HG03342 (cell line): ENCODE measurements at regions not wholly inside any gene's neighbourhood (a gene's known extent, or its start where the extent isn't known, plus 50 kb on each side); places are given as distances from the start of the nearest gene placed in this dataset.
A peak's percentile ranks its signal among the peaks of the same experiment; 100 is the strongest.

ENCODE experiments used
- ATAC-seq: cut with Tn5 transposase; IDR thresholded peaks from one replicate; pipeline ENCODE4 v1.9.1; 2021; ENCODE audit warnings: mild to moderate bottlenecking, moderate library complexity; ENCODE audit not compliant: unreplicated experiment

DNA sequence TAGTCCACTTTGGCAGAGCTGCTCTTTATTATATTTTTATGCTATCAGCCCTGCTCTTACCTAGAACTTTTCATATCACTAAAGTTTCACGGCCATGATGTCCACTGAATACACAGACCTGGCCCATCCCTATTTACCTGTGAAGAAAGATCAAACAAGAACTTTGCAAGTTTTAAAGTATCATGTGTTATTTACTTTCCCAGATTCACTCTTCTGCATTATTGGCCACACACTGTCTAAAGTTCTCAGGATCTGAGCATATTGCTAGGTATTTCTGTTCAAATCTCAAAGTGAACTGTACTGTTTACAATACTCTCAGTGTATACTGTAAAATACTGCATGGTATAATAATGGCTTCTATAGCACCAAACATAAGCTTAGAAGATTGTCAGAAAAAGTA lies 405.2 kb downstream of the KLF12 start:
- no peak for ATAC-seq

DNA sequence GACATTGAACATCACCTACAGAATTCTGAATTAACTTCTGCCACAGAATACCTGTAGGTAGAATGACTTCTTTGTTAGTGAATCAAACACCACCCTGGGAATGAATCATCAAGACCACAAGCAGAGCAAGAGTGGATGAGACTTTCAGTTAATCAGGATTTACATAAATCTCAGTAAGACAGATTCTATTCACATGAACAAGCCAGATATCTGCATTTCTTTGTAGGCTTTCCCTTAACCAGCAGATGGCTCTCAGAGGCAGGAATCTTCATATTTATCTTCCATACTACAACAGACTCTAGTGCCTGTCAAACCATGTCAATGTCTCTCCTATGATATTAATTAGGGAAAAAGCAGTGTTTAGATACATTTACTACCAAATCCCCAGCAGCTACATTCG lies 412.1 kb downstream of the KLF12 start:
- ATAC-seq, result peak; percentile 94

DNA sequence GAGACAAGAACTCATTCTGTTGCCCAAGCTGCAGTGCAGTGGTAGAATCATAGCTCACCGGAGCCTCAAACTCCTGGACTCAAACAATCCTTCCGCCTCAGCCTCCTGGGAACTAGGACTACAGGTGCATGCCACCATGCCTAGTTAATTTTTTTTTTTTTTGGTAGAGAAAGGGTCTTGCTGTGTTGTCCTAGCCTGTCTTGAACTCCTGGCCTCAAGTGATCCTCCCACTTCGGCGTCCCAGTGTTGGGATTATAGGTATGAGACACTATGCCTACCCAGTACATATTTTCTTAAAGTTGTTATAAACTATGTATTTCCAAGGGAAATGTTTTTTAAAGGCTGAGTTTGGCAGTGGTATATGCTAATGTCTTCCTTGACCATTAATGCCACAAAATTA lies 412.6 kb downstream of the KLF12 start:
- ATAC-seq, result no peak

DNA sequence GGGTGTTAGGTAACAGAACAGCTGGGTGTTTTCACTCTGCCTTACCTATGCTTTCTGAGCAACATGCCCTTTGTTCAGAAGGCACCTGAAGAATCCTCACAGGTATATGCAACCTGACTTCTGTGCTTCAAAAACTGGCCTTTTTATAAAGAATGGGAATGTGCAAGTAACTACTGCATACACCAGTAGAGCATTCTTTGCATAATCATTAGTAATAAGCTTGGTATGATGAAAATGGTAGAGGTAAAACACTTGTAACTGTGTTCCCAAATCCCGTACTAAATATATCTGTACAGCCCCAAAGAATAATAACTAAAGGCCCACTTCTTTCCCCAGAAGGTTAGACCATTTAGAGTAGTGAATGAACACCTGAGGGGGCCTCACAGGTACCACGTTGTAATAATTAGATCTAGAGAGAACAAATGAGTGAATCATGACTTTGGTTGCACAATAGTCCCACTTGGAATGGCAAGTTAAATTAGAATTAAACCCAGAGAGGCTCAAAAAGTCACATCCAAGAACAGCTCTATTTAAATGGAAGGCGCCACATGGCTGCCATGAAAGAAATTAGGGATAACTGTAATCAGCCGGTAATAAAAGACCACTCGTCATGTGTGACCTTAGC lies 413.9 kb downstream of the KLF12 start:
- no peak for ATAC-seq

DNA sequence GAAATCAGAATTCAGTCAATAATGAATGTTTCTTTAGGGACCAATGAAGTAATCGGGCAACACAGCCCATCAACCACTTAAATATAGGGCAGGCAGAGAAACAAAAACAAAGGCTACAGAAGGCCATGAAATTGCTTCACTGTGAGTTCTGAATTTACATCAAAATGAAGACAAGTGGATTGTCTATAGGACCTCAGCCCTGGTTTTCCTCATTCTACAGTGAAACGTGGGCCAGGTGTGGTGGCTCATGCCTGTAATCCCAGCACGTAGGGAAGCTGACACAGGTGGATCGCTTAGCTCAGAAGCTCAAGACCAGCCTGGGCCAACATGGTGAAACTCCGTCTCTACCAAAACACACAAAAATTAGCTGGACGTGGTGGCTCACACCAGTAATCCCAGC lies 416.0 kb downstream of the KLF12 start:
- no peak for ATAC-seq

DNA sequence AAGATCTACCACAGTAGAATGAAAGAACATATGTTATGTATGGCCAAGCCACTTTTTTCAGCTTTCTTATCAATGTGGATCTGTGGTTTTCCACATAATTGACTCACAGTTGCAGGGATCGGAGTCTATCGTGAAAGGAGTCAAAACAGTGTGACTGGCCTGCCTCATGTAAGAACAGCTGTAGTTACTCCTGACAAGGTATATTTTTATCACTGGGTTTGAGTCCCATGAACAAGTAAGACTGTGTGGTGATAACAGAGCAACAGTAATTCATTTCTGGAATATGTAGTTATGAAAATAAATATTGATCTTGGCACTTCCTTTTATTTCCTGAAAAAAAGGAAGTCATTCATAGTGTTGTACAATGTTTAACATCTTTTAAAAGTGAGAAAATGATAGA lies 416.6 kb downstream of the KLF12 start:
- ATAC-seq, result no peak

DNA sequence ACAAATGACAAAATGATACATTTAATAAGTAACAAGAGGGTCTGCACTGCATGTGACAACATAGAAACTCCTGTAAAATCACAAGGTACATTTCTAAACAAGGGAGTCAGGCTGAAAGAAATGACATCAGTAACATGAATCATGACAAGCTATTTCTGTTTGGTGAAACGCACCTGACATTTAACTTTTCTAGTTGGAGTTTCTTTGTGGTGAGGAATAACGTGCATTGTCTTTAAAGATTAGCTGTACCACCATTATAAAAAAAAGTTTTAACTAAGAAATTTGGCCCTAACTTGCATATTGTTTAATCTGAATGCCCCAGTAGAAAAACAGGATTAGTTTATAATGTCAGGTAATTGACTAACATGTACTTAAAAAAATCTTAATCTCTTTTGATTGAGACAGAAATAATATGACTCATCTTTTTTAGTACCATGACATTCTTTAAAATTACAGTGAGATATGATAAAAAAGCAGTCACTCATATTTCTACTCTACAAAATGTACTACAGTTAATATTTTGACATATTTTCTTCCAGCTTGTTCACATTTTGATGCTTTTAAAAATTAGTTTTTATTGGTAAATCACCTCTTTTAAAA lies 418.2 kb downstream of the KLF12 start:
- peak; percentile 63 for ATAC-seq

DNA sequence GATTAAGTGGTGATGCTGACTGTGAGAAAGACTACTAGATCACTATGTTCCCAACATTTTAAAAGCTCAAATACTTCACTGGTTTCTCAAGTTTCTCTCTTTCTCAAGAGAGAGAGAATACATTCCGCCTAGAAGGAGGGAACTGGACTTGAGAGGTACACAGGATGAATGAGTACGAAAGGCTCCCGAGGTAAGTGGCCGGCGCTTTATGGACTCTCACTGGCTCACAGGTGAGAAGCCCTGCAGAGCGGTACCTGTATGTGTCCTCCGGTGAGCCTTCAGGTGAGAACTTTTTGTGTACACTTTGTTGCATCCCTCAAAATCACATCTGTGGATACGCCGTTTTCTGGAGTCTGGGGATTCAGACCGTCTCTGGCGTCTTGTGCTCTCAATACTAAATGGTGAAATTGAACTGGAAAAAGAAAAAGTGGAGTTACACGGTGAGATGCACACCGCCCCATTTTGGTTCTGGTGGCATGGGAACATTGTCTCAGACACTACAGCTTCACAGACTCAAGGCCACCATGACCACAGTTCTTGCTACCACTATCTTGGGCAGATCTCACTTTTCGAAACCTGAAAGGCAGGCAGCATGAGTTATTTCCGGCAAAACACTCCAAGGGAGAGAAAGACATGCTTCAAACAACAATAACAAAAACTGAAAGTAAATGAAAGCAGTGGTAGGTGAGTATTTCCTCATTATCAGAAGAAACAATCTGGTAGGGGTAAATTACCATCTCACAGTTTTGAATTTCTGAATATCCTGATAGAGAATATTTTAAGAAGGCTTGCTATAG lies 418.9 kb downstream of the KLF12 start:
- ATAC-seq, result peak; percentile 94

DNA sequence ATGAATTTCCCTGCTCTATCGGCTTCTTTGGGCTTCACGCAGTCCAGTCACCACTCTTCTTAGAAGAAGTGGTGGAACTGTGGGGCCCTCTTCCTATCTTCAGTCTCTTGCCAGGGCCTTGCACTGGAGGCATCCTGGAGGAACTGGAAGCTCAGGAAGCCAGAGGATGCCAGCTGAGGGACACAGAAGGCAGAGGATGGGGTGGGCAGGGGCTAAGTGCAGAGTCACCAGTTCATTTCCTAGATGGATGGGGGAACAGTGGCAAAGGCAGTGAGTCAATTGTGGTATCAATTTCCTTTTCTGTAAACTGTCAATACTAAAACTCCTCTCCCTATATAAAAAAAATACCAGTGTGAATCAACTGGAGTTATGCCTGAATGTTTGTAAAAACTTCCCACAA lies 419.7 kb downstream of the KLF12 start:
- no peak for ATAC-seq

DNA sequence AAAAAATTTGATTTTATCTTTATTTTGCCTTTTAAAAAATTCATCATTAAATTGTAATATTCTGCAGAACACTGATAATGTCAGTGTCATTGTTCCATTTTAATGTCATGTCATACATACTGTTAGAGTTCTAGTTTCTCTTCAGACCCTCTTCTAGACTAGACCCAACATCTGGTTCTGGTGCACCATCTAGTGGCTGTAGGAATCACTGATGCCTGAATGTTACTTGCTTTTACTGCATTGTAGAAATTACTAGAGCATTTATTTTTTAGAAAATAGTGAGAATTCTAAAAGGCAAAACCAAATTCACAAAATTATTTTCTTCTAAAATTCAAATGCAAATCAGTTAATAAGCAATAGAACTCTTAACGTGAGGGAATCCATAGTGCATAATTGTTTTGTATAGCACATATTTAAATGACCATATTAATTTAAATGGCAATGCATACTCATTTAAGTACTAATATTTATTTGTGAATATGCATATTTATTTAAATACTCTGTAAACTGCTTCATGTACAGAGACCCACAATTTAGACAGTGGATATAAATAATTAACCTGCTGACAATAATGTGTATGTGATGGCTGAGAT lies 425.7 kb downstream of the KLF12 start:
- ATAC-seq, result peak; percentile 94

DNA sequence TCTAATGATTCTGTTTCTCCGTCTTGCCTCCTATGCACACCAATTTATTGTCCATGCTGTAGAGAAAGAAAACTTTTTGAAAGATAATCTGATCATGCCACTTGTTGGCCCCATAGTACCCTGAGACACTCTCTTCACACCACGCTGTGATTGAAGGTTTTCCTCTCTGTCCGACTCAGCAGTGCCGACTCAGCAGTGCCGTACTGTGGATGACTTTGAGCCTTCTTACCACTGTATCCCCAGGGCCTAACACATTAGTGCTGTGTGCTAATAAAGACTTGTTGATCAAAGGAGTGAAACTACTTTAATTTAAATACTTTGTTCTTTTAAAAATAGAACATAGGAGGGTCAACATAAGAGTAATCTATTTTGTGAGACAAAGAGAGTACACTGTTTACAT lies 429.6 kb downstream of the KLF12 start:
- no peak for ATAC-seq

DNA sequence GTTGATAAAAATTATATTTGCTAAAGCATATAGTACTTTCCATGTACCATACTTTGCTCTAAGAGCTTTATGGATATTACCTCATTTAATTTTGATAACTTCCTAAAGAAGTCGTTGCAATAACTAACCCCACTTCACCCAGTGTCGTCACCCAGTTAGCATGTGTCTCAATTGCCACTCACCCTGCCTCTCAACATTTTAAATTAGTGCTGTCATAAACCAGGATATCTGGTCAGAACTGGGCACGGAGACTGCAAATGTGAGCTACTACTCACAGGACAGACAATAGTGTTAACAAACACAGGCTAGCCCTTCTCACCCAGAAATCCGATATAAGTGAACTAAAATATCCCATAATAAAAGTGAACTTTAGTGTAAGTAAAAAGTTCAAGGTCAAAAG lies 430.6 kb downstream of the KLF12 start:
- ATAC-seq, result no peak

DNA sequence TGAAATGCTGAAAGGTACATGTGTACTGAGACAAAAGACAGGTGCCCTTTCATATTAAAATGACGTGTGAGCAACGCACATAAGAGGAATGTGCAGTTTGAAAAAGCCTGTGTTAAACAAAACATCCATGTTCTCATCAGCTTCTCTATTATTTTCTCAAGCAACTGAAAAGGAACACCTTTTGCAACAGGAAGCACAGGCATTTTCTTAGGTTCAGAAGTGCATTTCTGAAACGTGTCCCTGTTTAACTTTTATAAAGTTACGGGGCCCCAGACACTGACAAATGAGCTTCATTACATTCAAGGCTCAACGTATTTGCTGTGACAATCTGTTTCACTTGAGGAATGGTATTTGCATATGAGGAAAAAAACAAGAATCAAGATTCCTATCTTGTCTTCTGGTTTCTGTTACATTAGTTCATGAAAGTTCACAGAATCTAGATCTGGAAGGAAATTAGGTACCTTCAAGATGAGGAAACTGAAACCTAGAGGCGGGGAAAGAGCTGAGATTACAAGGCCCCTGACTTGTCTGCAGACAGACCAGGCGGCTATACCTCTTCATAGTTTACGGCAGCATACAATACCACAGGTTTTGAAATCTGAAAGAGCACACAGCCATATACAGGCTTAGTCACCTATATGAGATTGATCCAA lies 431.7 kb downstream of the KLF12 start:
- ATAC-seq, result peak; percentile 84

DNA sequence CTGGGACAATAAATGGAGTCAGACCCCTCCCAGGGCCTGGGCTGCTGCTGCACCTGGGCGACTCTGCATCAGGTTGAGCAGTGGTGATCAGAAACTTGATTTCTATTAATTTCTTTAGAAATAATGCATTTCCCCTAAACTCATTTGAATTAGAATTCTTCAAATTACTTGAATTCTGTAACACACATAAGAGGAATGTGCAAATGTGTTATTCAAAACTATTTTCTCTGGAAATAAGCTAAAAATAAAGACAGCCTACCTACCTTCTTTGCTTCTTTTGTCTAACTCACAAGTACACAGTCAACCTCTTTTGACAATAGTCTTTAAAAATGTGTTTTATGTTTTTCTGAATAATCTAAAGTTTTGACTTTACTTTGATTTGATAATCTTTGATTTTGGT lies 433.0 kb downstream of the KLF12 start:
- no peak for ATAC-seq

DNA sequence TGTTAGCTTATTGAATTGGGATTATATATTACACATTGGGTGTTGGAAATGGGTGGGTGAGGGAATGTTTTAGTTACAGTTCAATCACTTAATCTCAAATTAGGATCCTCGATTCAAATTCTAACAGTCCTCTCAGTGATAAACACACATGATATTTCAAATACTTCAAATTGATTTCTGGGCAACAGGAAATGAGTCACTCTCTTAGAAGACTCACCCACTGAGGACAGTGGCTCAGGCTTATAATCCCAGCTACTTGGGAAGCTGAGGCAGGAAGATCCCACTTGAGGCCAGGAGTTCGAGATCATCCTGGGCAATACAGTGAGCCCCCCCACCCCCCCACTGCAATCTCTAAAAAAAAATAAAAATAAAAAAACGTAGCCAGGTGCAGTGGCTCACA lies 435.3 kb downstream of the KLF12 start:
- ATAC-seq, result no peak

DNA sequence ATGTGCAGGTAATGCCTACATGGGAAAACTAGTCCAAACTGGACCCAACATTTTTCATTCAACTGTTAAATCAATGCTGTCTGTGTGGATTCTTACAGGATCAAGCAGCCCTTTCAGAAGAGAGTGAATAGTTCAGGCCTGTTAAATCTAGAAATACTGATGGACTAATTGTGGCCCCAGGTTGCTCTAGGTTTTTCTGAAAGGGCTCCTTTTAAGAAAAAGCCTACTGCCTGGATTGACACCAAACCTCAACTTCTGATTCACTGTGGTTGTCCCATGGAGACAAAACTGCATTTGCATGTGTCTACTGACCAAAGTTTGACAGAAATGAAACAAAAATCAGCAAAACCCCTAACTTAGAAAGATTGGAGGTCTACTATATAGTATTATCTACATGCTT lies 437.0 kb downstream of the KLF12 start:
- ATAC-seq, result no peak

DNA sequence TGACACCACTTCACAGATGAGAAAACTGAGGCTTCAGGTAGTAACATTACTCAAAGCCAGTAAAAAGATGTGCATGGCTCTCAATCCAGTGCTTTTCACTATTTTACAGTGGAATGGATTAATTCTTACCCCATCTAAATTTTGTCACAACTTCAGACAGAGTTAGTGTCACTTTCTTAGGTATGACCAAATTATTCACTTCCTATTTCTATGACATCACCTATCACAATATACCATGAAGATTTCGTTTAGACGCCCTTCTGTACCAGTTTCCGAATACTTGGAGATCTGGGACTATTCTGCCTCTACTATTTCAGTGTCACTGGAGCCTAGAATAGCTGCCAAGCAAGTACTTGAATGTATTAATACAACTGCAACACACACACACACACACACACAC lies 437.5 kb downstream of the KLF12 start:
- no peak for ATAC-seq

DNA sequence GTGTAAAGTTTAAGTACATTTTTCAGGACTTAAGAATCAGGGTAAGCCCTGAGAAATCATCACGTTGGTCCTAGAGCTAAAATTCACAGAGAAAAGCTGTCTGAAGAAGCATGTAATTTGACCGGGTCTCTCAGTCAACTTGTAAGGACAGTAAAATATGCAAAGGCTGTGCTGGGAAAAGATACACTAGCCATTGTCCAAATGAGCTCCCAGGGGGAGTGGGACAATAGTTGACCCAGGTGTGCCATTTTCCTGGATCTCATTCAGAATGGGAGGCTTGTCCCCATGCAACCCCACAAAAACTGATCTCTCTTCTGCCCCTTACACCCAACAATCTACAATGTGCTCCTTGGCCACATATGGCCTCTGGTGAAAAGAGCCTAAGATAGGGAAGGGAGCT lies 437.9 kb downstream of the KLF12 start:
- no peak for ATAC-seq

DNA sequence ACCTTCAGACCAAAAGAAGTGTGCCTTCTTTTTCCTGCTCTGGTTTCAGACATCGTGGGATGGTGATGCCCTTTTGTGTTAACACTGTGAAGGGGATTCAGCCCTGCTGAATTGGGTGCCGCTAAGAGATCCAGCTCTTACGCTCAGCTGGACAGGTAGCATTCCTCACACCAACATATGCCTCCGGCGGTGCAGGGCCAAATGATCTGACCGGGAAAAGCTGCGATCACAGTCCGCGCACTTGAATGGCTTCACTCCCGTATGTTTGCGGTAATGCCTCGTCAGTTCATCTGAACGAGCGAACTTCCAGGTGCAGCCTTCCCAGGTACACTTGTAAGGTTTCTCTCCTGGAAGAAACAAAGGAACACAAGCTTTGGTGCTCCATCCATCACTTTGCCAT lies 438.9 kb downstream of the KLF12 start:
- ATAC-seq, result no peak

DNA sequence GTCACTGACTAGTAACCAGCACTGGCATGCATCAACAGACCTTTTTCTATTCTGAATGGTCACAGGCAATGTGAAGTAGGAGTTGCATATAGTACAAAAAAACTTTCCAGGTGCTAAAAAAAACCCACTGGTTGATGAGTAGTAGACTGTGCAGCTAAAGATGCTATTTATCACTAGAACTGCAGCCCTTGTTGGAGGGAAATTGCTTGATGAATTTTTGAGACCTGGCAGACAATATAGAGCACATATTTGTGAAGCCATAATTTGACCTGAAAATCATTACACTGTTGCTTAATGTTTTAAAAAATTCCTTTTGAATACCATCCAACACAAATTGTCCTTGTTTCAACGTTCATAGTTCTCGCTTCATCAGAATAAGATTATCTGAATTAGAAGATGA lies 441.0 kb downstream of the KLF12 start:
- no peak for ATAC-seq

DNA sequence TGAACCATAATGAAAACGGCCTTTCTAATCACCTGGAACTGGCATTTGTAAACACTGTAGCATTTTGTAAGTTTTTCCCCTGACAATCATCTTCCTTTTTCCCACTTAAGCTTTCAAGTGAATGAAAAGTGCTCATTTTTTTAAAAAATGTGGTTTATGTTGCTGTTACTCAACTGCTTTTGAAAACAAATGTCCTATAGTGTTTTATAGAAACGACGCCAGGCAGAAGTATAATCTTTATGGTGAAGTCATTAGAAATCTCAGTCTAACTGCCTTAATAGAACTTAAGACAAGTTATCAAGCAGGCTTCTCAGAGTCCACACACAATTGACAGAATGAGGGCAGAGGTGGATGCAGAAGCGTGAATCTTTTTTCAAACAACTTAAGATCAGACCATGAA lies 442.3 kb downstream of the KLF12 start:
- ATAC-seq, result no peak

DNA sequence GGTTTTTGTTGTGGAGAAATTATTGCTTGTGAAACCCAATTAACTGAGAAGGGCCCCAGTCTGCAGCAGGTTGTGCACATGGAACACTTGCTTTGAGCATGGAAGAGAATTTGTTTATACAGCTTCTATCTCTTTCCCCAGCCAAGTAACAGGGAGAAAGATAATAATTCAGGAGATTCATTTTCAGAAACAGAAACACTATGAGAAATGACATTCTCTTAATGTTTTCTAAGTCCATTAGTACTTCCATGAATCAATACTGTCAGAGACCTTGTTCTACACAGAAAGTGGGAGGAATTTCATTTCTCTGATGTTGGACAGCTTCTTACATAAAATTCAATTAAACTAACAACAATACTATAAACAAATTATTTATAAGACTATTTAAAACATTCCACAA lies 446.3 kb downstream of the KLF12 start:
- ATAC-seq, result no peak
